Body of pancreas (tissue), 4 donors: ENCODE measurements at regions not wholly inside any gene's neighbourhood (a gene's known extent, or its start where the extent isn't known, plus 50 kb on each side); places are given as distances from the start of the nearest gene placed in this dataset.

ENCODE experiments used
- CTCF ChIP-seq, 7 experiments: fragments of 450-650 bp in 4 of 7; fragments of 200-600 bp in 3 of 7; sonication (generic) in 3 of 7; IDR thresholded peaks; one replicate each; pipeline ENCODE4 v1.5.1; 2016 to 2019; ENCODE audit warnings: antibody characterized with exemption in 7 of 7
- POLR2A ChIP-seq, 3 donors: fragments of 450-650 bp; IDR thresholded peaks; one replicate each; pipeline ENCODE4 v1.6.1; 2016; ENCODE audit warnings: antibody characterized with exemption in 3 of 3, mild to moderate bottlenecking in 2 of 3

GRCh38 chr10:2011106-2011716 is 273.9 kb upstream of the ADARB2 start:
- no peak for TF ChIP-seq POLR2A (IDR thresholded peaks at IDR 0.05)
- no peak for TF ChIP-seq CTCF (IDR thresholded peaks at IDR 0.05)
